Fibroblast of skin of left quadriceps (primary cell): ENCODE measurements at regions not wholly inside any gene's neighbourhood (a gene's known extent, or its start where the extent isn't known, plus 50 kb on each side); places are given as distances from the start of the nearest gene placed in this dataset.
"Not testable (repeated sequence)": the region's sequence is repeated elsewhere in the genome, so short reads cannot be mapped to it uniquely, and the experiment has no call there.

Experiments used
- DNase-seq, 2 experiments: peaks; one replicate each; pipeline ENCODE4 v3.0.0-alpha.2; 2013; ENCODE audit warnings: low read depth in 2 of 2

DNA sequence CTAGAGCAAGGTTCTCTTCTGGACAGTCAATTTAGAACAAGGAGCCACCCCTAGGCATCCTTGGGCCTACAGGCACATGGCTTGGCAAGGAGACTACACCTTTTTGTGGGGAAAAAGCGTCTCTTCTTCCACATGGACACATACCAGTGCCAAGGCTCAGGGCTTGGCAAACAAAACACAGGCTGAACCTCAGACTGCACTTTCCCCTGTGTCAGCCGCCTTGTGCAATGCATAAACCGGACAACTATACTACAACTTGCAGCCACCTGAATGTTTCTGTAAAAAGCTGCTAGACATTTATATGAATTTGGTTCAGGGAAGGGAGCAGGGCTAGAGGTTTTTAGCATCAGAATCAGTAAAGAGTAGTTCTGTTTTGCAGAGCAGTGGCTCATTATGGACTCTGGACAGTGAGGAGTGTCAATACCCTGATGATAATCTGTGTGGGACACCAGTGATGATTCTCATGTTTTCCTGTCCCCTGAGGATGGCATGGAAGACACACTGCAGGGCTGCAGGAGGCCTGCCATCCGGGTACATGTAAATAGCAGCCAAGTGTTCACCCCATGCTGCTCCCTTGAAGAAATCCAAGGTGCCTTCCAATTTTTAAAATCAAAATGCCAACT lies 118.9 kb downstream of the GATA3 start:
- no peak for DNase-seq

DNA sequence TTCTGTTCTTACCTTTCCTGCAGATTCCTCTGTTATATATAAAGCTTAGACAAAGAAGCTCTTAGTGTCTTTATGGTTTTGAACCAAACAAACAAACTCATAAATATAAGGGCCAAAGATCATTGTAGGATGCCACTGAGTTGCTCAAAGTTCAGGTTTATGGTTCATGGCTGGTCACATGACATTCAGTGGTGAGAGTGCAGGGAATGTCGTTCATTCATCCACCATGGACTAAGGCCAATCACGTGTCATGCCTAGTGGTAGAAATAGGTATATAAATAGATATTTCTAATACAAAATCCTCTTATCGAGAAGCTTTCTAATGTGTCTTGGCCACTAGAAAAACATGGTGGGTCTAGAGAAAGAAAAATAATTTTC lies 119.4 kb downstream of the GATA3 start:
- no peak for DNase-seq

DNA sequence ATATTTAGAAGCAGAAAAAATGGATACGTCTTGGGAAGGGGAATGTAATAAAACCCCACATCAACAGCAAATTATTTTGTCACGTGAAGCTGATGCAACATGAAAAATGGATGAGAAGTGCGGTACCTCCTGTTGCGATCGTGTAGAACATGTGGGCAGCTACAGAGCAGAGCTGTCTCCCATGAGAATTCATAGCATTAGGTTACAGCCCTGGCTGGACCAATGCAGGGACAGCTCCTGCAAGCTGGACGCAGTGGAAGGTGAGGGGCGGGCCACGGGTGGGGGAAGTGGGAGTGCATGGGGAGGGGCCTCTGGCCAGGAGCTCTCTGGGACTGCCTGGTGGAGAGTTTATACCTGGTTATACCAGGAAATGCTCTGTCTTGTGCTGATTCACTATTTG lies 120.3 kb downstream of the GATA3 start:
- no peak for DNase-seq

DNA sequence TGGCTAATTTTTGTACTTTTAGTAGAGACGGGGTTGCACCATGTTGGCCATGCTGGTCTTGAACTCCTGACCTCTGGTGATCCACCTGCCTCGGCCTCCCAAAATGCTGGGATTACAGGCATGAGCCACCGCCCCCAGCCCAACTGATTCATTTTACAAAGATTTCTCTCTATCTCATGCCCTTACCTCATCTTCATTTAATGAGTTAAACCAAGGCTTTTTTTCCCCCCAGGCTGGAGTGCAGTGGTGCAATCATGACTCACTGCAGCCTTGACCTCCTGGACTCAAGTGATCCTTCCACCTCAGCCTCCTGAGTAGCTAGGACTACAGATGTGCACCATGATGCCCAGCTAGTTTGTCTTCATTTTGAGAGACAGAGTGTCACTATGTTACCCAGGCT lies 123.0 kb downstream of the GATA3 start:
- DNase-seq = not testable (repeated sequence)

DNA sequence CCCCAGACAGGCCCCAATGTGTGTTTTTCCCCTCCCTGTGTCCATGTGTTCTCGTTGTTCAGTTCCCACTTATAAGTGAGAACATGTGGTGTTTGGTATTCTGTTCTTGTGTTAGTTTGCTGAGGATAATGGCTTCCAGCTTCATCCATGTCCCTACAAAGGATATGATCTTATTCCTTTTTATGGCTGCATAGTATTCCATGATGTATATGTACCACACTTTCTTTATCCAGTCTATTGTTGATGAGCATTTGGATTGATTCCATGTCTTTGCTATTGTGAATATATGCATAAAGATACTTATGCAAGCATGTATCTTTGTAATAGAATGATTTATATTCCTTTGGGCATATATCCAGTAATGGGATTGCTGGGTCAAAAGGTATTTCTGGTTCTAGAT lies 125.3 kb downstream of the GATA3 start:
- not testable (repeated sequence) for DNase-seq

DNA sequence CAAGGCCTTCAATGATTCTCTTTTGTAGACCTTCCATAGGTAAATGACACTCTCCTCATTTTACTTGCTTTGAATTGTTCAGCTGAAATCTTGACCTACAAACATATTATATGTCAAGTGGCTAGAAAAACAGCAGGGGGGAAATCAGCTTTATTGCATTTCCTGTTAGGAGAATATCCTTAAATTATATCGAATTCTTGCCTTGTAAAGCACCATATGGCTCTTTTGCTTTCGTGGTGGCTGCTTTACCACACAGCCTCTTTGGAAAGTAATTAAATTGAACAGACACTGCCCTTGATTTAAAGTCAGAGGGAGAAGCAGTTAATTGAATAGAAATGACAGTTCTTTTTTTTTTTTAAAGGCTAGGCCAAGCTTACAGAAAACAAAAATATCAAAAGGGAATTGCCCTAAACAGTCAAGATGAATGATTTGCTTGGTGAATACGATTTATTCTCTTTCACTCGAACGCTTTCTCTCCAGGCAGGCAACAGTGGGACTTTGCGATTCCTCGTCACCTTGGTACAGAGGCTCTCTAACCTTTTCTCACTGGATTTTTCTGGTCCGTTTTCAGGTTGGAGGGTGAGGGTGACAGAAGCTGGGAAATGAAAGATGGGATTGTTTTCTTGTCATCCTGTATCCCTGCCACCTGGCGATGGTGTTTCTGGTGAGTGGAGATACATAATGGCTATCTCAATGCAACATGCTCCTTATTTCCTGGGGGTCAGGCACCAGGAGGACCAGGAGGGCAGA lies 126.0 kb downstream of the GATA3 start:
- DNase-seq = no peak

DNA sequence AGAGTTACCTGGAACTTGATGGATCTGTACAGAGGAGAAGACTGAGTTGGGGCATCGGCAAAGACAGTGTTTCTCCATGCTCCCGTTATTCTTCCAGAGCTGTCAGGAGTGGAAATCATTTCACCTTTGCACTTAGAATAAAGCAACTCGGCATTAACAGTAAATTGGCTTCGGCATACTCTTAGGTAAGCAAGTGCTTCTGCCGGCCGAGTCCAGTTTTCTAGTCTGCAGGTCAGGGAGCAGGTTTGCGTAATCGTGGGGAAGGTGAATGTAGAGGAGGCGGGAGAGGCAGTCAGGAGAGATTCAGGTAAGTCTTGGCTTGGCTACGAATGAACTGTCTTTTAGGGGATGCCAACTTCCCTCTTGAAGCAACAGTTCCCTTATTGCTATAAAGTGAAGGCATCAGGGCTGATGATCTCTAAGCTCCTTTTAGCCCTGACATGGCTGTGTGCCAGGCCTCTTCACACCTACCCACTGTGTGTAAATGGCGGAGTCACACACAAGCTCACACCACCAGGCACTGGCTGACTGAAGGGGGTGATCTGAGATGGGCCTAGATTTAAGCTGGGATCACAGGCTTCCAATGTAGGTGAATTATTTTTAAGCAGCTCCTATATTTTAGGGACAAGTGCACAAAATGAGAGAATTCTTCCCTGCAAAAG lies 127.1 kb downstream of the GATA3 start:
- DNase-seq = no peak

DNA sequence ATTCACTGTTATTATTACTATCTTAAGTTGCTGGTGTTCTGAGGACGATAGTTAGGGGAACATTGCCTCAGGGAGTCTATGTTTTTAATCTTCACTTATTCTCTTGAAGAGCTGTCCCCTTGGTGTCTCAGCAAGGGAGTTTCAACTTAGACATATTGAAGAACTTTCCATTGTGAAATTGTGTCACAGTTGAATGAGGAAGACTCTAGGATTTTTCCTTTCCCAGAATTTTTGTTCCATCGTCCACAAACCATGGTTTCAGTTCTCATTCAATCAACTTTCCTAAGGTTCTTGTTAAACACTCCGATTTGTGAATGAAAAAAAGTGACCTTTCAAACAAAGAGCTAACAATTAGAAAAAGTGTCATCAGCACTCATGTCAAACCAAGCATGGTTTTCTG lies 128.3 kb downstream of the GATA3 start:
- no peak for DNase-seq

DNA sequence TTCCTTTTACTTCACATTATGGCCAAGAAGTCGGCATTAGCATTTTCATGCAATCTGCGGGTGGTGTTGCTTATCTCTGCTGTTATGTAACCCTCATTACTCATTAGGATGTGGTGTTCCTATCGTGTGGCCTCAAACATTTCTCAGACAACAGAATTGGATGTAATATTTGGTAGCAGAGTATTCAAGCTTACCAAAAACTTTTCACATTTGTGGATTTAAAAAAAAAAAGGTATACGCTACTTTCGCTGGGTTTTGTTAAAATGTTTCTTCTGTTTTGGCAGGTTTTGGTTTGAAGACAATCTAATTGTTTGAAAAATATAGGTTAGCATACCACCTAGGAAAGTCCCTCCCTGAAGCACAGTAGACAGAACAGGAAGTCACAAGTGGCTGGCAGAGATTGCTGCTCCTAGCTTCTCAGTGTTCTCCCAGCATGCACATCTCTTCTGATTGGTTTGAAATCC lies 128.8 kb downstream of the GATA3 start:
- no peak for DNase-seq

DNA sequence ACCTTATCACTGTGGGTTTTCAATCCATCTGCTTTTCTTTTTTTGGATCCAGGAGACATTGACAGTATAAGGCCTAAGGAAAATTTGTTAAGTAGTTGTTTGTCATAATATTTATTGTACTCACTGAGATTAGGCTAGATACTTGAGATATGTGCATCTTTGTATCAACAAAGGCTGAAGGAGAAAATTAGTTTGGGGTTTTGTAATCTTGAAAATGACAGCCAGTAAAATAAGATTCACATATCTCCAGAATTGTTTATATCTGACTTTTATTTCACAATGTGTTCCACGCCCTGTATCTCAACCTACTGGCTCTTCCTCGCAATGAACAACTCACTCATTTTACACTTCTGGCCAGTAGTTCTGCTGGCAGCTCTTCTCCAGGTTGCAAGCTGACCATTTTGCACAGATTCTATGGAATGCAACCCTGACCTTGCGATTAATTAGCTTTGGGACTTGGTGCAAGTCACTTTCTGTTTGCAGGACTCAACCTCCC lies 132.7 kb downstream of the GATA3 start:
- no peak for DNase-seq

DNA sequence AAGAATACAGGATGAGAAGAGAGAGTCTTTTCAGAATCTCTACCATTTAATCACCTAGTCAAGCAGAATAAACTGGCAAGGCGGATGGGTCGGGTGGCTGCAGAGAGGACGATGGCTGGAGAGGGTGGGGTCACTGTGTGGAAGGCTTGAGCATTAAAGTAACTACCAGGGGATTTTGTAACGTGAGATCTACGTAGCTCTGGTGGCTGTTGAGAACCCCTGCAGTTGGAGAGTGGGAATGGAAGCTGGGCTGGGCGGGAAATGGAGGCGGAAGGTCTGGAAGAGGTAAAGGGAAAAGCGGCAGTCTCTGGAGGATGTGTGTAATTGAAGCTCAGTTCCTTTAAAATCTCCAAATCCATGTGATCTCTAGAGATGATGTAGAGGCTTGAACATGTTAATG lies 135.0 kb downstream of the GATA3 start:
- DNase-seq = no peak

DNA sequence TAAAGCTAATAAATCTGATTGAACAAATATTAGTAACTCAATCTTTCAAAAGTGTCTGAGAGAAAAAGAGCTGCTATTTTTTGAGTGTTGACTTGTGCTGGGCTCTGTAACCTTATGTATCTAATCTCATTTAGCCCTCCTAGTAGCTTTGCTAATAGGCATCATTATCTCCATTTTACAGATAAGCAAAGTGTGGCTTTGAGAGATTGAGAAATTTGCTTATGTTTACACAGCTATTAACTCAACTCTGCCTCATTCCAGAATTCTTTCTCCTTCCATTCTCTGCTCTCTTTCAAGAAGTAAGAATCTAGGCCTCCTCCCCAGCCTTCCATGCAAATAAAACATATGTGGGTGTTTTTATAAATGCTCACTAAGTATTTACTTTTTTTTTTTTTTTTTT lies 137.8 kb downstream of the GATA3 start:
- no peak for DNase-seq

DNA sequence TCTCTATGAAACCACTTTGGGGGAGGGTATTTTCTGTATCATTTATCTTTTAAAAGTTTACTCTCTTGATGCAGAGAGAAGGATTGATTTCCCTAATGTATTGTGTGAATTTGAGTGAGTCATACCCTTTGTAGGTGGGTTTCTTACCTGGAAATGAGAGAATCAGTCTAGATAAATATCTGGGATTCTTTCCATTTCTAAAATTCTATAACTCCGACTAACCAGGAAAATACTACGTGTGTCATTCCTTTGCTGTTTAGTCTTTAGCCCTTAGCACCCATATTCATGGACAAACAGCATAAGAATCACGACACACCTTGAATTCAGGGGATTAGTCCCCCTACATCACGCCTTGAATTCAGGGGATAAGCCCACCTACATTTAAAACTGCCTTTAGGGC lies 139.1 kb downstream of the GATA3 start:
- DNase-seq = no peak

DNA sequence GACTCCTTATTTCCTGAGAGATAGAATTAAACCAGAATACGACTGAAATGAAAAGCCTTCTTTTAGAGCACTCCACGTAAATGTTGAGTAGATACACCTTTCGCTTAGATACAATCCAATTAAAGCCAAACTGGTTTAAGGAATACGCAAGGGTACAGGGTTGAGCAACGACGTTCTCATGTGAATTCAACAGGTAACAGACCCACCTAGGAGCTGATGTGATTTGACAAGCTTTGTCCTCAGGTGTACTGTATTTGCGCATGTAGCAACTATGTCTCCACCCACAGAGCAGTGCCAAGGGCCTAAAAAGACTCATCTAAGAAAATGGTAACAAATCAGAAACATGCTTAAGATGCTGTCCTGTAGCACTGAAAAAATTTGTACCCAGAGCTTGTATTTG lies 139.6 kb downstream of the GATA3 start:
- no peak for DNase-seq

DNA sequence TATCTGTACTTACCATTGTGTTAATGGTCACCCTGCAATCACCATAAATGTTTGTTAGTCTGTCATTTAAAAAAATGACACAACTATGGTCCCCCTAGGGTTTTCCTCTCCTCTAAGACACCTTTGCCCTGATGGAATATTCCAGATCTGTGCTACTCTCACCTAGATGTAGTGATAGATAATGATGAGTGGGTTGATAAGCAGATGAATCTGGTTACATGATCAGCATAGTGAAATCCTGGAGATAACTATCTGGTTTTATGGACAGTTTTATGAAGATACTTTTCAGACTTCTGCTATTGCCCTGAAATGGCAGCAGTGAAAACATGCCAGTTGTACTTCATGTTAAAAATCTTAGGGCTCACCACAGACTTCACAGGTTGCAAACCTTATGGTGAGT lies 152.4 kb downstream of the GATA3 start:
- no peak for DNase-seq

DNA sequence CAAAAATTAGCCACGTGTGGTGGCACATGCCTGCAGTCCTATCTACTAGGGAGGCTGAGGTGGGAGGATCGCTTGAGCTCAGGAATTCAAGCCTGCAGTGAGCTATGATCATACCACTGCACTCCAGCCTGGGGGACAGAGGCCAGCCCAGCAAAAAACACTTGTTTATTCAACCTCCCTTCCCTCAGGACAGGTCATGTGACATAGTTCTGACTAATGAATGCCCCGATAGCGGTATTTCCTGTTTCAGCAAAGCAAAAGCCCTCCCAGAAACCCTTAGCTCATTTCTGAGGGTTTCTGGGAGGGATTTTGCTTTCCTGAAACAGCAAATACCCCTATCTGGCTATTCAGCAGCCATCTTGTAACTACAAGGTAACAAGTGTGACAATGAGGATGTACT lies 157.1 kb downstream of the GATA3 start:
- no peak for DNase-seq

DNA sequence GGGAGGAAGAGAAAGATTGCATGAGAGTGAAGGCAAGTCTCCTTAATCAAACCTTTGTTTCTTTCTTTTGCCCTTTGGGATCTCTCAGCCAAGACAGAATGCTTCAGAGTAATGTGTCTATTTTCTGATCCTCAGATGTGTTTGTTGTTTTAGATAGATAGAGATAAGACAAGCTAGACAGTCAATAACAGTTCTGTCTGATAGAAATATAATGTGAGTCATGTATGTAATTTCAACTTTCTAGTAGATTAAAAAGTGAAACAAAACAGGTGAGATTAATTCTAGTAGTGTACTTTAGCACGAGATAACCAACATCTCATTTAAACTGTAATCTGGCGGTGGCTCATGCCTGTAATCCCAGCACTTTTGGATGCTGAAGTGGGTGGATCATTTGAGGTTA lies 159.2 kb downstream of the GATA3 start:
- DNase-seq = no peak

DNA sequence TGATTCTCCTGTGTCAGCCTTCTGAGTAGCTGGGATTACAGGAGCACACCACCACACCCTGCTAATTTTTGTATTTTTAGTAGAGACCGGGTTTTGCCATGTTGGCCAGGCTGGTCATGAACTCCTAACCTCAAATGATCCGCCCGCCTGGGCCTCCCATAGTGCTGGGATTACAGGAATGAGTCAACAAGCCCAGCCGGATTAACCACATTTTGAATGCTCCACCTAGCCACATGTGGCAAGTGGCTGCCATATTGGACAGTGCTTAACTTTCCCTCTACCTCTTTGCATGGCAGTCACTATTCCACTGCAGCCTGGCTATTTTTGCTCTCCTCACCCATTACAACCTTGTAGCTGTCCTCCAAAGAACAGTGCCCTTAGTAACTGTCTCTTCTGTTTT lies 160.1 kb downstream of the GATA3 start:
- DNase-seq = no peak

DNA sequence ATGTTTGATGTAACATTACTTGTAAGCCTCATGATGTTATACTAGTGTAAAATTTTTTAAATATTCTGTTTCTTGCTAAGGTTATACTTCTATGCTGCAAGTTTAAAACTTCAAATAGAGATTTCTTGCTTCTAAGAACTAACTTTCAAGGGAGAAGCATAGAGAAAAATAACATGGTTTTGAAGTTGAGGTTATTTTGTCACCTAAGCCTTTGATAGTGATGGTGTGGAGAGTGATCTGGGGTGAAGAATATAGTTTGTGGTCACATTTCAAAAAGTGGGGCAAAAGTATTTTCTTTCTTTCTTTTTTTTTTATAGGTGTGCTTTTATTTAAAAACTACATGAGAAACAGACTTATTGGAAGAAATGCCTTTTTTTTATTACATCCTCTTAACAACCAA lies 162.4 kb downstream of the GATA3 start:
- no peak for DNase-seq

DNA sequence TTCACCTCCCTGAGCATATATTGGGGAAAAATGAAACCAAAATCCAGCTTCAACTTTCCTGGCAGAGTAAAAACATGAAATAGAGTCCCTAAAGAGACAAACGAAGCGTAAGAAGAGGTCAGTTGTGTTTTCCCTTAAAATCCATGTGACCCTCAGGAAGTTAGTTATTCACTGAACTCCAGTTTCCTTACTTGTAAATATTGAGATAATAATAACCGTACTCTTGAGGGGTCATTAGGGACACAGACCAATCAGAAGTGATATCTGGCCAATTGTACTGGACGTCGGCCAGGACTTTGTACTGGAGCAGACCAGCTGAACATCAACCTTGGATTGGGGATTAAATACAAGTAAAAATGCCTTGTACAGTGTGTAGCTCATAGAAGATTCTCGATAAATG lies 167.0 kb downstream of the GATA3 start:
- no peak for DNase-seq

DNA sequence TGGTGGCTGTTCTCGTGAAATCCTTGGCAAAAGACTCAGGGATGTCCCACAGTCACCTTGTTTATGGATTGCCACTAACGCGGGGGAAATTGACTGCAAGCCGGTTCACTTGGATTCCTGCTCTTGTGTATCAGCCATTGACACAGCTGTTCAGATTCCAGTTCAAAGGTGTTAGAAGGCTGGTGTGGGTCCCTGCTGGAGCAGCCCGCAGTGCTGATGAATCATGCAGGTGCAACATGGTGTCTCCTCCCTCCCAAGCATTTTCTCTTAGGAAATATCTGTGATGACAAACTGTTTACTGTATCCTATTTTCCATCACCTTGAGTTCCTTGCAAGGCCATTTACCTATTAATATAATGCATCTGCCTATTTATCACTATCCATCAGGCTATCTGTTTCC lies 170.1 kb downstream of the GATA3 start:
- DNase-seq = no peak

DNA sequence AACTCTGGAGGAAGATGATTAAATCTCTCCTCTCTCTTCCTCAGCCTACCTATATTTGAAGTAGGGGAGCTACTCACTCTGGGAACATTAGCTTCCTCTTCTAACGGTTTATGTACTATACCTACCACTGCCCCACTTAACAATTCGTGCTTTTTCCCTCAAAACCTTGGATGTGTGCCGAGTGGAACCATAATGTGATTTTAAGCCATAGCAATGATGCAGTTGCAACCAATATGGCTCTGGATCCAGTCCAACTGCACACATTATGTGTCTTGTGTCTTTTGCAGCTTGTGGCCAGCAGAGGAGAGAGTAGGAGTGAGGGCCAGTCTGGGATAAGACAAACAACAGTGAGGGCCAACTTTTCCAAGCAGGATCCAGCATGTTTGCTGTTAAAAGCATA lies 170.7 kb downstream of the GATA3 start:
- DNase-seq = no peak

DNA sequence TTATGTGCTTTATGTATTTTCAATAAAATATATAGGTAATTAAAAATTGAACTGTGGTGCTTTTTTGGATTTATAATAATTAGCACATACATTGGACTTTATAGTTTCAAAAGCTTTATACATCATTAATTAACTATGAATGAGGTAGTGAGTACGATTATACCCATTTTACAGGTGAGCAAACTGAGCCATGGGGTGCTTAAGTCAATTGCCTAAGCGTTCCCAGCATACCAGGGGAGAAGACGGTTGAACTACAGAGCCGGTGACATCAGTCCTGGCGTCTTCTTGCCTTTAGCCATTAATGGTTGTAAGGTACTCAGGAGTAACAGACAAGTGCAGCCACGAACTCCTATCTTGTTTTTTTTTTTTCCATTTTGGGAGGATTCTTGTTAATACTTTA lies 172.8 kb downstream of the GATA3 start:
- no peak for DNase-seq
